Immature natural killer cell (primary cell): ENCODE measurements at regions not wholly inside any gene's neighbourhood (a gene's known extent, or its start where the extent isn't known, plus 50 kb on each side); places are given as distances from the start of the nearest gene placed in this dataset.

Experiments used
- DNase-seq, 3 donors: peaks; one replicate each; pipeline ENCODE4 v3.0.0; 2022; ENCODE audit warnings: mixed read lengths in 1 of 3
- H3K27ac Mint-ChIP-seq, 6 donors: one replicate each; pipeline ENCODE4 v1.8.0; 2020; ENCODE audit warnings: mixed read lengths in 6 of 6, mild to moderate bottlenecking in 5 of 6, inconsistent platforms in 4 of 6, moderate library complexity in 3 of 6
- H3K27me3 Mint-ChIP-seq, 3 donors: one replicate each; pipeline ENCODE4 v1.8.0; 2020 to 2021; ENCODE audit warnings: low read depth in 3 of 3, mild to moderate bottlenecking in 3 of 3, mixed read lengths in 3 of 3, moderate library complexity in 3 of 3, inconsistent platforms in 1 of 3
- H3K36me3 Mint-ChIP-seq, 3 donors: one replicate each; pipeline ENCODE4 v1.8.0; 2020; ENCODE audit warnings: mixed read lengths in 3 of 3, inconsistent platforms in 2 of 3, mild to moderate bottlenecking in 2 of 3
- H3K4me1 Mint-ChIP-seq, 2 donors: one replicate each; pipeline ENCODE4 v1.8.0; 2020; ENCODE audit warnings: inconsistent platforms in 2 of 2, mild to moderate bottlenecking in 2 of 2, mixed read lengths in 2 of 2, moderate library complexity in 1 of 2
- H3K4me3 Mint-ChIP-seq, 5 donors: one replicate each; pipeline ENCODE4 v1.8.0; 2020; ENCODE audit warnings: mild to moderate bottlenecking in 5 of 5, mixed read lengths in 5 of 5, inconsistent platforms in 3 of 5, moderate library complexity in 3 of 5
- H3K9me3 Mint-ChIP-seq, 6 donors: one replicate each; pipeline ENCODE4 v1.8.0; 2020; ENCODE audit warnings: mild to moderate bottlenecking in 6 of 6, mixed read lengths in 6 of 6, inconsistent platforms in 4 of 6, moderate library complexity in 3 of 6

GRCh38 chr17:64773836-64774761, 112.0 kb upstream of the SMURF2 start:
- H3K4me3 Mint-ChIP-seq: no peak overlapping the region
- H3K9me3 Mint-ChIP-seq: no peaks in the 10 kb centered on the region
- H3K27ac Mint-ChIP-seq: no peak overlapping the region

GRCh38 chr17:64773386-64773835, 111.3 kb upstream of the SMURF2 start:
- Mint-ChIP-seq H3K27ac (no peak overlapping the region), H3K4me1 (peaks cover 13 to 20% of the 10 kb centered on the region in 2 donors), H3K4me3 (no peak overlapping the region), H3K27me3 (peaks cover 0 to 5% (median 3%) of the 10 kb centered on the region in 3 donors), H3K9me3 (no peaks in the 10 kb centered on the region), H3K36me3 (peaks cover 0 to 17% (median 7%) of the 10 kb centered on the region in 3 donors)
- no peak for DNase-seq

More at GRCh38 chr17:64773836-64774761, 112.0 kb upstream of the SMURF2 start:
- no peak for DNase-seq
- H3K36me3 Mint-ChIP-seq: peaks cover 0 to 16% (median 6%) of the 10 kb centered on the region in 3 donors
- H3K4me1 Mint-ChIP-seq: peaks cover 17 to 24% of the 10 kb centered on the region in 2 donors
- peaks cover 3 to 5% (median 3%) of the 10 kb centered on the region in 3 donors for H3K27me3 Mint-ChIP-seq

GRCh38 chr17:64772845-64773299, 110.8 kb upstream of the SMURF2 start:
- Mint-ChIP-seq H3K27me3 (peaks cover 0 to 4% (median 3%) of the 10 kb centered on the region in 3 donors), H3K36me3 (peaks cover 0 to 17% (median 7%) of the 10 kb centered on the region in 3 donors), H3K4me1 (peaks cover 11 to 19% of the 10 kb centered on the region in 2 donors), H3K9me3 (no peaks in the 10 kb centered on the region), H3K27ac (no peak overlapping the region), H3K4me3 (no peak overlapping the region)
- no peak for DNase-seq

GRCh38 chr17:64771980-64772844, 110.1 kb upstream of the SMURF2 start:
- no peak for DNase-seq
- H3K27me3 Mint-ChIP-seq: peaks cover 0 to 3% (median 1%) of the 10 kb centered on the region in 3 donors
- H3K4me3 Mint-ChIP-seq: no peak overlapping the region
- no peak overlapping the region for H3K27ac Mint-ChIP-seq
- no peaks in the 10 kb centered on the region for H3K9me3 Mint-ChIP-seq
- peaks cover 0 to 17% (median 7%) of the 10 kb centered on the region in 3 donors for H3K36me3 Mint-ChIP-seq
- H3K4me1 Mint-ChIP-seq: peaks cover 4 to 13% of the 10 kb centered on the region in 2 donors

- Mint-ChIP-seq H3K4me1 (peaks cover 0 to 6% of the 10 kb centered on the region in 2 donors), H3K36me3 (peaks cover 5 to 24% (median 7%) of the 10 kb centered on the region in 3 donors), H3K27ac (no peak overlapping the region)
Observed at GRCh38 chr17:64769712-64770111, 107.6 kb upstream of the SMURF2 start.

GRCh38 chr17:64767269-64767997, 105.3 kb upstream of the SMURF2 start:
- Mint-ChIP-seq H3K27me3 (peaks cover 0 to 6% (median 0%) of the 10 kb centered on the region in 3 donors), H3K27ac (no peak overlapping the region), H3K4me3 (no peak overlapping the region), H3K36me3 (peaks cover 5 to 32% (median 7%) of the 10 kb centered on the region in 3 donors), H3K9me3 (no peaks in the 10 kb centered on the region), H3K4me1 (peaks cover 0 to 6% of the 10 kb centered on the region in 2 donors)
- DNase-seq: no peak

More at GRCh38 chr17:64769712-64770111, 107.6 kb upstream of the SMURF2 start:
- H3K4me3 Mint-ChIP-seq: no peak overlapping the region
- DNase-seq: no peak
- H3K9me3 Mint-ChIP-seq: no peaks in the 10 kb centered on the region
- H3K27me3 Mint-ChIP-seq: peaks cover 0 to 4% (median 0%) of the 10 kb centered on the region in 3 donors

- Mint-ChIP-seq H3K9me3 (no peaks in the 10 kb centered on the region), H3K27ac (no peak overlapping the region), H3K4me1 (peaks cover 0 to 6% of the 10 kb centered on the region in 2 donors), H3K36me3 (peaks cover 9 to 35% (median 9%) of the 10 kb centered on the region in 3 donors), H3K27me3 (peaks cover 0 to 3% (median 0%) of the 10 kb centered on the region in 3 donors), H3K4me3 (no peak overlapping the region)
- DNase-seq: no peak
Observed at GRCh38 chr17:64765191-64765889, 103.2 kb upstream of the SMURF2 start.

- Mint-ChIP-seq H3K27me3 (peaks cover 0 to 2% (median 0%) of the 10 kb centered on the region in 3 donors), H3K36me3 (peaks cover 28 to 43% (median 30%) of the 10 kb centered on the region in 3 donors), H3K9me3 (no peaks in the 10 kb centered on the region), H3K4me3 (no peak overlapping the region), H3K27ac (no peak overlapping the region), H3K4me1 (no peaks in the 10 kb centered on the region)
- DNase-seq: no peak
Observed at GRCh38 chr17:64750891-64751677, 89.0 kb upstream of the SMURF2 start.

GRCh38 chr17:64750478-64750877, 88.4 kb upstream of the SMURF2 start:
- Mint-ChIP-seq H3K9me3 (no peaks in the 10 kb centered on the region), H3K36me3 (peaks cover 24 to 39% (median 27%) of the 10 kb centered on the region in 3 donors)
- no peak for DNase-seq

GRCh38 chr17:64749306-64749705, 87.2 kb upstream of the SMURF2 start:
- no peak for DNase-seq
- H3K9me3 Mint-ChIP-seq: no peaks in the 10 kb centered on the region
- H3K4me3 Mint-ChIP-seq: no peak overlapping the region
- no peak overlapping the region for H3K27ac Mint-ChIP-seq
- H3K36me3 Mint-ChIP-seq: peaks cover 17 to 36% (median 20%) of the 10 kb centered on the region in 3 donors
- no peaks in the 10 kb centered on the region for H3K4me1 Mint-ChIP-seq
- H3K27me3 Mint-ChIP-seq: peaks cover 0 to 2% (median 0%) of the 10 kb centered on the region in 3 donors

More at GRCh38 chr17:64750478-64750877, 88.4 kb upstream of the SMURF2 start:
- H3K27ac Mint-ChIP-seq: no peak overlapping the region
- no peak overlapping the region for H3K4me3 Mint-ChIP-seq
- peaks cover 0 to 2% (median 0%) of the 10 kb centered on the region in 3 donors for H3K27me3 Mint-ChIP-seq
- H3K4me1 Mint-ChIP-seq: no peaks in the 10 kb centered on the region

- no peak for DNase-seq
- Mint-ChIP-seq H3K9me3 (no peaks in the 10 kb centered on the region), H3K36me3 (peaks cover 11 to 28% (median 15%) of the 10 kb centered on the region in 3 donors), H3K27ac (peak overlapping the region in 1 of 6 donors; percentile 71), H3K4me3 (no peak overlapping the region), H3K27me3 (peaks cover 0 to 2% (median 0%) of the 10 kb centered on the region in 3 donors), H3K4me1 (no peaks in the 10 kb centered on the region)
Observed at GRCh38 chr17:64747938-64748540, 85.9 kb upstream of the SMURF2 start.
